Neural cell (in vitro differentiated cells): ENCODE measurements at regions not wholly inside any gene's neighbourhood (a gene's known extent, or its start where the extent isn't known, plus 50 kb on each side); places are given as distances from the start of the nearest gene placed in this dataset.

ENCODE experiments used
- H2AFZ ChIP-seq: fragments of 200-600, 300-800 bp; sonication (generic), shearing (Covaris generic); 2 replicates; pipeline ENCODE4 v1.6.0; 2014; ENCODE audit warnings: low read depth, mild to moderate bottlenecking, antibody characterized with exemption, low read length, moderate library complexity
- H3F3A ChIP-seq: fragments of 200-600 bp; shearing (Covaris generic); 2 replicates; pipeline ENCODE4 v1.6.1; 2016; ENCODE audit warnings: mild to moderate bottlenecking, moderate library complexity, mixed read lengths, antibody characterized with exemption, low read length; ENCODE audit not compliant: insufficient read depth, poor library complexity, severe bottlenecking
- H3K27ac ChIP-seq: fragments of 200-600, 300-800 bp; sonication (generic), shearing (Covaris generic); 2 replicates; pipeline ENCODE4 v1.5.1; 2014; ENCODE audit warnings: mild to moderate bottlenecking, low read length, moderate library complexity
- H3K27me3 ChIP-seq: fragments of 300-800, 200-600 bp; sonication (generic), shearing (Covaris generic); 2 replicates; pipeline ENCODE4 v1.6.0; 2014; ENCODE audit warnings: mild to moderate bottlenecking, low read depth, low read length, moderate library complexity; ENCODE audit not compliant: insufficient read depth
- H3K36me3 ChIP-seq: fragments of 300-800, 200-600 bp; sonication (generic), shearing (Covaris generic); 2 replicates; pipeline ENCODE4 v1.5.1; 2014; ENCODE audit warnings: mild to moderate bottlenecking, antibody characterized with exemption, low read length, moderate library complexity; ENCODE audit not compliant: insufficient read depth
- H3K4me2 ChIP-seq: fragments of 300-800, 200-600 bp; sonication (generic), shearing (Covaris generic); 2 replicates; pipeline ENCODE4 v1.6.0; 2014; ENCODE audit warnings: mild to moderate bottlenecking, low read length
- H3K4me3 ChIP-seq: fragments of 300-800, 200-600 bp; sonication (generic), shearing (Covaris generic); 2 replicates; pipeline ENCODE4 v1.5.1; 2014; ENCODE audit warnings: mild to moderate bottlenecking, low read length, moderate library complexity
- H3K79me2 ChIP-seq: fragments of 200-600 bp; shearing (Covaris generic); replicated peaks from 2 replicates; pipeline ENCODE4 v1.6.0; 2014; ENCODE audit warnings: mild to moderate bottlenecking, low read length, moderate library complexity; ENCODE audit not compliant: insufficient read depth
- H3K9ac ChIP-seq: fragments of 300-800, 200-600 bp; sonication (generic), shearing (Covaris generic); 2 replicates; pipeline ENCODE4 v1.6.1; 2016; ENCODE audit warnings: mild to moderate bottlenecking, low read length, mixed read lengths
- H3K9me2 ChIP-seq: fragments of 200-600 bp; shearing (Covaris generic); 2 replicates; pipeline ENCODE4 v1.6.1; 2016; ENCODE audit warnings: mild to moderate bottlenecking, low read length, mixed read lengths; ENCODE audit not compliant: insufficient read depth
- H3K9me3 ChIP-seq: fragments of 200-600, 300-800 bp; sonication (generic), shearing (Covaris generic); 2 replicates; pipeline ENCODE4 v1.6.1; 2016; ENCODE audit warnings: mild to moderate bottlenecking, mixed run types, low read length, moderate library complexity, mixed read lengths
- H4K20me1 ChIP-seq: fragments of 200-600 bp; shearing (Covaris generic); 2 replicates; pipeline ENCODE4 v1.6.1; 2016; ENCODE audit warnings: mild to moderate bottlenecking, mixed run types; ENCODE audit not compliant: insufficient read depth
- EP300 ChIP-seq: fragments of 450-650 bp; conservative IDR thresholded peaks from 2 replicates; pipeline ENCODE4 v1.6.1; 2014; ENCODE audit warnings: antibody characterized with exemption, mild to moderate bottlenecking, moderate library complexity; ENCODE audit not compliant: poor library complexity, severe bottlenecking
- EZH2 ChIP-seq: fragments of 200-600, 300-800 bp; shearing (Covaris generic), sonication (generic); IDR thresholded peaks from 2 replicates; pipeline ENCODE4 v1.6.1; 2014; ENCODE audit warnings: antibody characterized with exemption, low read length, borderline replicate concordance, mild to moderate bottlenecking; ENCODE audit not compliant: insufficient read depth, poor library complexity, severe bottlenecking
- MXI1 ChIP-seq: fragments of 450-650 bp; conservative IDR thresholded peaks from 2 replicates; pipeline ENCODE4 v1.6.1; 2014; ENCODE audit warnings: antibody characterized with exemption, mild to moderate bottlenecking; ENCODE audit not compliant: poor library complexity, severe bottlenecking
- POLR2AphosphoS5 ChIP-seq: IDR thresholded peaks from 2 replicates; pipeline ENCODE4 v1.6.1; 2012
- RAD21 ChIP-seq: fragments of 450-650 bp; conservative IDR thresholded peaks from 2 replicates; pipeline ENCODE4 v1.6.1; 2014; ENCODE audit warnings: antibody characterized with exemption, mild to moderate bottlenecking, moderate library complexity
- REST ChIP-seq: IDR thresholded peaks from 2 replicates; pipeline ENCODE4 v1.6.1; 2012; ENCODE audit warnings: borderline replicate concordance
- SMC3 ChIP-seq: fragments of 450-650 bp; conservative IDR thresholded peaks from 2 replicates; pipeline ENCODE4 v1.6.1; 2014; ENCODE audit warnings: antibody characterized with exemption, mild to moderate bottlenecking, moderate library complexity; ENCODE audit not compliant: poor library complexity
- TAF1 ChIP-seq: IDR thresholded peaks from 2 replicates; pipeline ENCODE4 v1.6.1; 2012; ENCODE audit warnings: low read depth
- TF ChIP-seq, protein P1 (sequence below): fragments of 450-650 bp; IDR thresholded peaks from 2 replicates; pipeline ENCODE4 v1.5.1; 2014; ENCODE audit warnings: antibody characterized with exemption, mild to moderate bottlenecking, moderate library complexity; ENCODE audit not compliant: poor library complexity, severe bottlenecking

DNA sequence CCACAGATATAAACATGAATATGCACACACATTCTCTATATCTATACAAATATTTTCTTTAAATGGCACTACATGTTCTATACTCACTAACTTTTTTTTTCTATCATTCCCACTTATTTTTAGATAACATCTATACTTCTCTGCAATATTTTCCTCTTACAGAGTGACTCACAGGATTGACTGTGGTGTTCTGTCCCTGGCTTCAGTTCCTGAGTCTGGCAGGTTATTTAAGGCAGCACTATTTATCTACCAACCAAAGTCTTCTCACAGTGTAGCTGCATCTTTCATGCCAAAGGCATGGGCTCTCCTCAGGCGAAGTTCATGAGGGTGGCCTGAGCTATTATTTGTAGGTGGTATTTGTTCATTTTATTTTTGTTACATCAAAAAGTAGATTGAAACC, 409.0 kb downstream of the PRR16 start:
- Histone ChIP-seq H3K79me2 (no peaks in the 10 kb centered on the region), H3K9me3 (no peaks in the 10 kb centered on the region), H2AFZ (no peak overlapping the region), H3K27me3 (no peaks in the 10 kb centered on the region), H3K9me2 (no peaks in the 10 kb centered on the region), H3K27ac (no peak overlapping the region), H3K4me2 (no peak overlapping the region), H4K20me1 (no peaks in the 10 kb centered on the region), H3F3A (no peaks in the 10 kb centered on the region), H3K36me3 (no peaks in the 10 kb centered on the region), H3K9ac (no peak overlapping the region), H3K4me3 (no peak overlapping the region)
- no peak for TF ChIP-seq MXI1
- TF ChIP-seq, protein P1, sequence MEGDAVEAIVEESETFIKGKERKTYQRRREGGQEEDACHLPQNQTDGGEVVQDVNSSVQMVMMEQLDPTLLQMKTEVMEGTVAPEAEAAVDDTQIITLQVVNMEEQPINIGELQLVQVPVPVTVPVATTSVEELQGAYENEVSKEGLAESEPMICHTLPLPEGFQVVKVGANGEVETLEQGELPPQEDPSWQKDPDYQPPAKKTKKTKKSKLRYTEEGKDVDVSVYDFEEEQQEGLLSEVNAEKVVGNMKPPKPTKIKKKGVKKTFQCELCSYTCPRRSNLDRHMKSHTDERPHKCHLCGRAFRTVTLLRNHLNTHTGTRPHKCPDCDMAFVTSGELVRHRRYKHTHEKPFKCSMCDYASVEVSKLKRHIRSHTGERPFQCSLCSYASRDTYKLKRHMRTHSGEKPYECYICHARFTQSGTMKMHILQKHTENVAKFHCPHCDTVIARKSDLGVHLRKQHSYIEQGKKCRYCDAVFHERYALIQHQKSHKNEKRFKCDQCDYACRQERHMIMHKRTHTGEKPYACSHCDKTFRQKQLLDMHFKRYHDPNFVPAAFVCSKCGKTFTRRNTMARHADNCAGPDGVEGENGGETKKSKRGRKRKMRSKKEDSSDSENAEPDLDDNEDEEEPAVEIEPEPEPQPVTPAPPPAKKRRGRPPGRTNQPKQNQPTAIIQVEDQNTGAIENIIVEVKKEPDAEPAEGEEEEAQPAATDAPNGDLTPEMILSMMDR: no peak
- TF ChIP-seq REST: no peak
- TF ChIP-seq TAF1: no peak

- no peak overlapping the region for H2AFZ ChIP-seq
- TF ChIP-seq POLR2AphosphoS5 (no peak), MXI1 (no peak), TAF1 (no peak), EZH2 (no peak), REST (no peak), SMC3 (no peak), RAD21 (no peak), EP300 (no peak)
- TF ChIP-seq, protein P1: no peak
- no peaks in the 10 kb centered on the region for H3K9me3 ChIP-seq
- H3K36me3 ChIP-seq: no peaks in the 10 kb centered on the region
- no peaks in the 10 kb centered on the region for H3K27me3 ChIP-seq
- H3K9me2 ChIP-seq: no peaks in the 10 kb centered on the region
- H4K20me1 ChIP-seq: no peaks in the 10 kb centered on the region
- H3K27ac ChIP-seq: no peak overlapping the region
- no peaks in the 10 kb centered on the region for H3K79me2 ChIP-seq
- no peaks in the 10 kb centered on the region for H3F3A ChIP-seq
- no peak overlapping the region for H3K4me3 ChIP-seq
- H3K9ac ChIP-seq: no peak overlapping the region
- no peak overlapping the region for H3K4me2 ChIP-seq
These were observed 410.2 kb downstream of the PRR16 start for GRCh38 chr5:120874081-120874862.
